ENCODE measurements at regions not wholly inside any gene's neighbourhood (a gene's known extent, or its start where the extent isn't known, plus 50 kb on each side); places are given as distances from the start of the nearest gene placed in this dataset.

DNA sequence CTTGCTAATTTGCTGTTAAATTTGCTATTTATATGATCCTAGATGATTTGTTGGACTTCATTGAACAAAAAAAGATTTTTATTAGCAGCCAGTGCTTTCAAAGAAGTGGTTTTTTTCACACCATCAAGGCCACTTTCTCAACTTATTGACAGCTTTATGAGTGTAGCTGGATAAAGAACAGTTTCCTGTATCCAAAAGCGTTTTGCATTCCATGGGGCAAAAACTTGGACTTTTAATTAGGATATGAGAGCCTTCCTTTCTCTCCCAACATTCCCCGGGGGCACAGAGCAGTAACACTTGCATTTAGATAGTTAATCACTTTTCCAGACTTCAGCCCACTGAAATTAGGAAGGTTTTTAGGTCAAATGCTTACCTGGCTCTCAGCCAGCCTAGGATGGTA is 177.1 kb upstream of the ELAC2 start:
- TF ChIP-seq EZH2phosphoT487 (IDR thresholded peaks at IDR 0.05; ENCODE audit: borderline replicate concordance): no peak
- TF ChIP-seq, protein P1, sequence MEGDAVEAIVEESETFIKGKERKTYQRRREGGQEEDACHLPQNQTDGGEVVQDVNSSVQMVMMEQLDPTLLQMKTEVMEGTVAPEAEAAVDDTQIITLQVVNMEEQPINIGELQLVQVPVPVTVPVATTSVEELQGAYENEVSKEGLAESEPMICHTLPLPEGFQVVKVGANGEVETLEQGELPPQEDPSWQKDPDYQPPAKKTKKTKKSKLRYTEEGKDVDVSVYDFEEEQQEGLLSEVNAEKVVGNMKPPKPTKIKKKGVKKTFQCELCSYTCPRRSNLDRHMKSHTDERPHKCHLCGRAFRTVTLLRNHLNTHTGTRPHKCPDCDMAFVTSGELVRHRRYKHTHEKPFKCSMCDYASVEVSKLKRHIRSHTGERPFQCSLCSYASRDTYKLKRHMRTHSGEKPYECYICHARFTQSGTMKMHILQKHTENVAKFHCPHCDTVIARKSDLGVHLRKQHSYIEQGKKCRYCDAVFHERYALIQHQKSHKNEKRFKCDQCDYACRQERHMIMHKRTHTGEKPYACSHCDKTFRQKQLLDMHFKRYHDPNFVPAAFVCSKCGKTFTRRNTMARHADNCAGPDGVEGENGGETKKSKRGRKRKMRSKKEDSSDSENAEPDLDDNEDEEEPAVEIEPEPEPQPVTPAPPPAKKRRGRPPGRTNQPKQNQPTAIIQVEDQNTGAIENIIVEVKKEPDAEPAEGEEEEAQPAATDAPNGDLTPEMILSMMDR (conservative IDR thresholded peaks at IDR 0.05; ENCODE audit: low read length): no peak
- H3K79me2 ChIP-seq (ENCODE audit: insufficient read depth, low read length): no peaks in the 10 kb centered on the region
- no peaks in the 10 kb centered on the region for H3K4me1 ChIP-seq (ENCODE audit: insufficient read depth, low read length, poor library complexity, severe bottlenecking)
- H3K9ac ChIP-seq (ENCODE audit: low read depth, low read length, poor library complexity, severe bottlenecking): no peak overlapping the region
- no peaks in the 10 kb centered on the region for H3K36me3 ChIP-seq (ENCODE audit: insufficient read depth, low read length)
- H3K27me3 ChIP-seq (ENCODE audit: insufficient read depth, low read length, poor library complexity, severe bottlenecking): no peaks in the 10 kb centered on the region
- no peak overlapping the region for H2AFZ ChIP-seq (ENCODE audit: low read length)
- no peak overlapping the region for H3K4me3 ChIP-seq (ENCODE audit: low read length, poor library complexity, severe bottlenecking)
- H3F3A ChIP-seq (ENCODE audit: low read depth): no peaks in the 10 kb centered on the region
- H3K4me2 ChIP-seq (ENCODE audit: low read depth, low read length, poor library complexity, severe bottlenecking): no peak overlapping the region
- H3K9me3 ChIP-seq (ENCODE audit: insufficient read depth, low read depth, low read length): 0 out of 2 replicates have a peak, but pooled peaks cover 5% of the 10 kb centered on the region
- H4K20me1 ChIP-seq (ENCODE audit: insufficient read depth, low read length, poor library complexity, severe bottlenecking): no peaks in the 10 kb centered on the region
- H3K9me2 ChIP-seq (replicated peaks; ENCODE audit: low read depth, low read length): no peaks in the 10 kb centered on the region

DNA sequence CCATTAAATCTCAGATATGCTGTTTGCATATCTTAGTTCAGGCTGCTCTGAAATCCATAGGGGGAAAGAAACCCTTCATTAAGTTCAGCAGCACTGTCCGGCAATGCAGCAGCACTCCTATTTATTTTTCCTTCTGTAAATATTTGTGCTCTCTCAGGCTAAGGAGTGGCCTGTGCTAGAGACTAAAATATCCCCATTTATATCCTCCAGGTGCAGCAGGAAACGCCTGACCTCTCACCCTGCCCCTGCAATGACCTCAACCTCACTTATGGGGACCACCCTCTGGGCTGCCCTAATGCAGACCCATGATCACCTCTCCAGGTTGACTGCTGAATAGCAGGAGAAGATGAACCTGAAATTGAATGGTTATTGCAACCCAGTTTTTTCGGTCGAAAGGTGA is 165.0 kb upstream of the ELAC2 start:
- no peak overlapping the region for H3K4me2 ChIP-seq (ENCODE audit: low read depth, low read length, poor library complexity, severe bottlenecking)
- no peaks in the 10 kb centered on the region for H3K4me1 ChIP-seq (ENCODE audit: insufficient read depth, low read length, poor library complexity, severe bottlenecking)
- TF ChIP-seq, protein P1 (conservative IDR thresholded peaks at IDR 0.05; ENCODE audit: low read length): no peak
- TF ChIP-seq EZH2phosphoT487 (IDR thresholded peaks at IDR 0.05; ENCODE audit: borderline replicate concordance): no peak
- H3K9me2 ChIP-seq (replicated peaks; ENCODE audit: low read depth, low read length): no peaks in the 10 kb centered on the region
- no peaks in the 10 kb centered on the region for H3K36me3 ChIP-seq (ENCODE audit: insufficient read depth, low read length)
- H2AFZ ChIP-seq (ENCODE audit: low read length): no peak overlapping the region
- peaks cover 11% of the 10 kb centered on the region; the same call in 1 of the 2 replicates for H3K9me3 ChIP-seq (ENCODE audit: insufficient read depth, low read depth, low read length)
- H4K20me1 ChIP-seq (ENCODE audit: insufficient read depth, low read length, poor library complexity, severe bottlenecking): no peaks in the 10 kb centered on the region
- no peaks in the 10 kb centered on the region for H3F3A ChIP-seq (ENCODE audit: low read depth)
- no peaks in the 10 kb centered on the region for H3K27me3 ChIP-seq (ENCODE audit: insufficient read depth, low read length, poor library complexity, severe bottlenecking)
- H3K4me3 ChIP-seq (ENCODE audit: low read length, poor library complexity, severe bottlenecking): no peak overlapping the region
- no peaks in the 10 kb centered on the region for H3K79me2 ChIP-seq (ENCODE audit: insufficient read depth, low read length)
- H3K9ac ChIP-seq (ENCODE audit: low read depth, low read length, poor library complexity, severe bottlenecking): no peak overlapping the region

DNA sequence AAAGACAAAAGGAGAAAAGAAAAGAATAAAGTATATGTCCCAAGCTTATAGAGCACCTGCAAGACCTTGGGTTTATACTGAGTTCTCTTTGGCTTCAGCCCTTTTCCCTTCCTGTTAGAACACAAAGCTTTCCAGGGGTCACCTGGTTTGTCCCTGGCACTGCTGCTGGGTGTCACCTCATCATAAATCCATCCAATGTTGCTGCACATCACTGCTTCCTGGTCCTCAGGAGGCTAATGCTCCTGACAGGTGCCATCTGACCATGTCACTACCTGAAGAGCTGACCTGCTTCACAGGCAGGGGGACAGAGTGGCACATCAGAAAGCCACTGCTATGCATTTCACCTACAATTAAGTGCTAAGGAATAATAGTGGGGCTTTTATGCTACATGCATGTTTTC is 164.6 kb upstream of the ELAC2 start:
- Histone ChIP-seq H3K9ac (ENCODE audit: low read depth, low read length, poor library complexity, severe bottlenecking) (no peak overlapping the region), H3F3A (ENCODE audit: low read depth) (no peaks in the 10 kb centered on the region), H3K9me3 (ENCODE audit: insufficient read depth, low read depth, low read length) (peaks cover 11% of the 10 kb centered on the region; the same call in 1 of the 2 replicates), H3K4me2 (ENCODE audit: low read depth, low read length, poor library complexity, severe bottlenecking) (no peak overlapping the region), H4K20me1 (ENCODE audit: insufficient read depth, low read length, poor library complexity, severe bottlenecking) (no peaks in the 10 kb centered on the region), H3K9me2 (replicated peaks; ENCODE audit: low read depth, low read length) (no peaks in the 10 kb centered on the region), H2AFZ (ENCODE audit: low read length) (no peak overlapping the region), H3K4me3 (ENCODE audit: low read length, poor library complexity, severe bottlenecking) (no peak overlapping the region), H3K36me3 (ENCODE audit: insufficient read depth, low read length) (no peaks in the 10 kb centered on the region), H3K4me1 (ENCODE audit: insufficient read depth, low read length, poor library complexity, severe bottlenecking) (no peaks in the 10 kb centered on the region), H3K27me3 (ENCODE audit: insufficient read depth, low read length, poor library complexity, severe bottlenecking) (no peaks in the 10 kb centered on the region), H3K79me2 (ENCODE audit: insufficient read depth, low read length) (no peaks in the 10 kb centered on the region)
- no peak for TF ChIP-seq EZH2phosphoT487 (IDR thresholded peaks at IDR 0.05; ENCODE audit: borderline replicate concordance)
- TF ChIP-seq, protein P1 (conservative IDR thresholded peaks at IDR 0.05; ENCODE audit: low read length): no peak
